ENCODE measurements at regions not wholly inside any gene's neighbourhood (a gene's known extent, or its start where the extent isn't known, plus 50 kb on each side); places are given as distances from the start of the nearest gene placed in this dataset.
"Not testable (repeated sequence)": the region's sequence is repeated elsewhere in the genome, so short reads cannot be mapped to it uniquely, and the experiment has no call there.

DNA sequence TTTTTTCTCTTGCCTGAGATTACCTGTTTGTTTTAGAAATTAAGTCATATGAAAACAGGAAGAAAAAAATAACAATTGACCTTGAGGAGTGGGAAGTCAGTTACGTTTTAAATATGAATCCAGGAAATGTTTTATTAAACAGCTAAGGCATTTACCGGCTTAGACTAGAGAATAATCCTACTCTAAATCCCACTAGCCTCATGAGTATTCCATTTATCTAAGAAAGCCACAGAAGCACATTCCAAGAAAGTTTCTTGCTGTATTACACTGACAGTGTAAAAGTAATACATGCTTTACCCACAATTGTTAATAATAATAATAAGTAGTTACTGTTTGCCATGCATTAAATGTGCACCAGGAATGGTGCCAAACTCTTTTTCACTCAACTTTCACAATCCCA is 90.9 kb downstream of the BMP4 start:
- in situ Hi-C loops (cut with HindIII; ENCODE audit: low sequenced_read_pairs): no loop called here
- no peak for DNase-seq (ENCODE audit: low spot score)

GRCh38 chr14:53861781-53862180 is 94.8 kb downstream of the BMP4 start:
- no peak for DNase-seq (ENCODE audit: low spot score)
- in situ Hi-C loops (cut with HindIII; ENCODE audit: low sequenced_read_pairs): no loop called here

GRCh38 chr14:53858345-53858684 is 98.3 kb downstream of the BMP4 start:
- no peak for DNase-seq (ENCODE audit: low spot score)
- in situ Hi-C loops (cut with HindIII; ENCODE audit: low sequenced_read_pairs): no loop called here

DNA sequence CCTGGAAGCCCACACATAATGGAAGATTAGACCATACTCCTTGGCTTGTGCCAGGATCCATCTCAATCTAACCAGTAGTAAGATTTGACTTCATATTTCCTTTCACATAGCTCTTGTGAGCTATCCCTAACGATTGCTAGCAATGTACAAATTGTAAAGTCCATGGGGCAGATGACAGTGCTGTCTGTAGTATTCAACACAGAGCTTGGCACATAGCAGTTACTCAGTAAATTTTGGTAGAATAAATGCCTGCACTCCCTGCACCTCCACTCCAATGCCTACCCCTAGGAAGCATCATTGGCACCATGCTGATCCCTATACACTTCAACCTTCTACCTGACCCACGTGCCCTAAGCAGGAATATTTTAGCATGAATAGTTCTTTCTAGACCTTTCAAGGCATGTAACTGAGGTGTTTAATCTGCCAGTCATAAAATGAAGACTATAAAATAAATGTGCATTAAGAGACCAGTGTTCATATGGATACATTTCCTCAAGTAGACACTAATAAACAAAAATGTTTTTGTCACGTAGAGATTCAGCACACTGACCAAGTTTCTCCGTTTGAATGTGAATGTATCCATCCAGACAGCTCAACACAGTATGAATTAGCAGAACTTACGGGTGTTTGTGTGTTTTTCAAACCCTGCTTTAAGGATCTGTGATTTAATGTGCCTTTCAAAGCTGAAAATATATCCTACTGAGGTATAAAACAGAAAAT is 98.8 kb downstream of the BMP4 start:
- DNase-seq (ENCODE audit: low spot score): no peak
- in situ Hi-C loops (cut with HindIII; ENCODE audit: low sequenced_read_pairs): no loop called here

DNA sequence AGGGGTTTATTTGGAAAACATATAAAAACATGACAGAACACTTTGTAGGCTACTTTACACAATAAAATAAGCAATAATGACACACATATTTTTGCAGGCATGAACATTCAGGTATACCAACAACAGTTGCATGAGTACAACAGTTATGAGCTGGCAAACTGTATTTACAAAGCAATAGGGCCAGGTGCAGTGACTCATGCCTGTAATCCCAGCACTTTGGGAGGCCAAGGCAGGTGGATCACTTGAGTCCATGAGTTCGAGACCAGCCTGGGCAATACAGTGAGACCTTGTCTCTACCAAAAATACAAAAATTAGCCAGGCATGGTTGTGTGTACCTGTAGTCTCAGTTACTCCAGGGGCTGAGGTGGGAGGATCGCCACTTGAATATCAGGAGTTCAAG is 101.1 kb downstream of the BMP4 start:
- DNase-seq (ENCODE audit: low spot score): no peak
- in situ Hi-C loops (cut with HindIII; ENCODE audit: low sequenced_read_pairs): no loop called here

- no peak for DNase-seq (ENCODE audit: low spot score)
- in situ Hi-C loops (cut with HindIII; ENCODE audit: low sequenced_read_pairs): no loop called here
Observed at GRCh38 chr14:53855127-53855526, 101.5 kb downstream of the BMP4 start.

- in situ Hi-C loops (cut with HindIII; ENCODE audit: low sequenced_read_pairs): no loop called here
- DNase-seq (ENCODE audit: low spot score): no peak
Observed at GRCh38 chr14:53851394-53852090, 105.1 kb downstream of the BMP4 start.

DNA sequence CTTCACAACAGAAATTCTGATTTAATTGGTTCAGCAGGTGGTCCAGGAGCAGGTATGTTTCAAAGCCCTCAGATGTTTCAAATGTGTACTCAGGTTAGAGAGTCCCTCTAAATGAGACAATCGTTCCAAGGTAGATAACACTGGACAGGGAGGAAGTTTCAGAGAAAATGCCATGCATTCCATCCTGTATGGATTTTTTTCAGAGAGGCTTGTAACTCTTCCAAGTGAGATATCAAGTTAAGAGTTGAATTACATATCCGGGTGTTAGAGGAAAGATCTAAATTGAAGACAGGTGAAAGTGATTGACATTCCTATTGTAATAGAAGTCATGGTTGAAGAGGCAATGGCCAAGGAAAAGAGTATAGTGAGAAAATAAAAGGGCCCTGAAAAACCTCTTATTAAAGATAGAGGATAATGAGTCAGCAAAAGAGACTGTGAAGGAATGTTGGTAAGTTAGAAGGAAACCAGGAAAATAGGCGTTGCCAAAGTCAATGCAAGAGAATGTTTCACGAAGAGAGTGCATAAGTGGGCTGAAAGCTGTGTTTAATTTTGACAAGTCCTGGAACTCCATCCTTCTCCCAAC is 105.8 kb downstream of the BMP4 start:
- in situ Hi-C loops (cut with HindIII; ENCODE audit: low sequenced_read_pairs): no loop called here
- DNase-seq (ENCODE audit: low spot score): no peak

GRCh38 chr14:53849549-53849948 is 107.1 kb downstream of the BMP4 start:
- in situ Hi-C loops (cut with HindIII; ENCODE audit: low sequenced_read_pairs): no loop called here
- no peak for DNase-seq (ENCODE audit: low spot score)

- no peak for DNase-seq (ENCODE audit: low spot score)
- in situ Hi-C loops (cut with HindIII; ENCODE audit: low sequenced_read_pairs): no loop called here
Observed at GRCh38 chr14:53848854-53849253, 107.8 kb downstream of the BMP4 start.

DNA sequence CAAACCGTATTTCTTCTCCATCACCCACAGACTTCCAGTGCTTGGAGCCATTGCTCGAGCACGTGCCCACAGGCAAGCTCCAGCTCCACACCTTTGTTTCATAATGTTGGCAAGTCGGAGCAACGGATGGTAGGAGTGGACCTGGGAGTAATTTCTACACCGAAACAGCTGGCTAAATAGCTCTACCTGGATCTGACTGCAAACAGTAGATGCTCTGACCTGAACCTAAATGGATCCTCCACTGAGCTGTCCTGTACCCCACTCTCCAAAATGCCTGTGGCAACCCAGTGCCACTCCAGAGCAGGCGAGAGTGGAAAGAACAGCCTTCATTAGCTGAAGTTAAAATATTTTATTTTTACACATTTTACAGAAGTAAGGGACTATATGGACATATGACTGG is 108.7 kb downstream of the BMP4 start:
- in situ Hi-C loops (cut with HindIII; ENCODE audit: low sequenced_read_pairs): no loop called here
- DNase-seq (ENCODE audit: low spot score): no peak

DNA sequence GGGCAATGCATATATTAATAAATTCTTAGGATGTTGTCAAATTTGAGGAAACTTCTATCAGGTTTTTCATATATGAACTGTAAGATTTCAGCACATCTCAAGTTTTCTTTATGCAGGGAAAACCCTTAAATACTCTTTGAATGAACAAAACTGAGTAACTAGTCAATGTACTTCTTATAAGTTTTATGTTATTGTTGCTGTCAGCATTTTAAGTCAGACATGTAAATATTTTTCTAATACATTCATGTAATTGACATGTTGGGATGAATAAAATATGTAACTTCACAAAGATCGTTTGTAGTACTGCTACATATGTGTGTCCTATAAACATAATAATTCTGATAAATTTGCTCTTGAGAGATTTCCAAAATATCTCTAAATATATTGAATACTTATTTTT is 109.6 kb downstream of the BMP4 start:
- DNase-seq (ENCODE audit: low spot score): no peak
- in situ Hi-C loops (cut with HindIII; ENCODE audit: low sequenced_read_pairs): no loop called here

- in situ Hi-C loops (cut with HindIII; ENCODE audit: low sequenced_read_pairs): no loop called here
- no peak for DNase-seq (ENCODE audit: low spot score)
Observed at GRCh38 chr14:53845813-53846693, 110.6 kb downstream of the BMP4 start.

DNA sequence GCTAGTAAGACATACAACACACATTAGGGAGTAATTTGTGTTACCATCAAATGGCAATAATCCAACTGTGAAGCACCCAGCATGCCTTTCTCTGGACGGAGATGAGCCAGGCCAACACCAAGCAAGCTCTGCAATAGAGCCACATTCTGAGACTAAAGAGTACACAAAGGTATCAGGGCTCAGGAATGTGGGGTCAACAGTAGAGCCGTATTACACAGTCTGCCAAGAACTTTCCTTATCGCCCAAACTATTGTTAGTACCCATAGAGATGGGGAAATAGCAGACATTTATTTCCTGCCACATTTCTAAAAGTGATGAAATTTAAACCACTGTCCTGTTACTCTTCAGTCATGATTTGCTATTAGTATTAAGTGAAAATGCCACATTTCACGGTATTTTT is 113.7 kb downstream of the BMP4 start:
- no peak for DNase-seq (ENCODE audit: low spot score)
- in situ Hi-C loops (cut with HindIII; ENCODE audit: low sequenced_read_pairs): no loop called here

GRCh38 chr14:53841109-53842099 is 115.2 kb downstream of the BMP4 start:
- DNase-seq (ENCODE audit: low spot score): no peak
- in situ Hi-C loops (cut with HindIII; ENCODE audit: low sequenced_read_pairs): no loop called here

DNA sequence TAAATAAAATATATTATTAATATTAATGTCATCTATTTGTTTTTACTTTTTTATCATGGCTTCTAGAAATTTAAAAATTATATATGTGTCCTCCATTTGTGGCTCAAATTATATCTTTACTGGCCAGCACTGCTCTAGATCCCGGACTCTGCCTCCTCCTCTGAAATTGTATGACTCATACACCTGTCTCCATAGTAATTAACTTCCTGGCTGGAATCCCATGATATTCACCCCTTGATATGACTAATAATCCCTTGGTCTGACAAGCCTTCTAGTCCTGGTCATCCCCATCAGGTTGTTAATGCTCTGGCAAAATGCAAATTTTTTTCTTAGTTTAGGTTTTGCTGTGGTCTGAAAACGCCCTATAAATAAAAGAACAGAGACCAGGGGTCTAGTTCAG is 116.2 kb downstream of the BMP4 start:
- in situ Hi-C loops (cut with HindIII; ENCODE audit: low sequenced_read_pairs): no loop called here
- DNase-seq (ENCODE audit: low spot score): no peak

GRCh38 chr14:53838374-53838773 is 118.3 kb downstream of the BMP4 start:
- in situ Hi-C loops (cut with HindIII; ENCODE audit: low sequenced_read_pairs): no loop called here
- DNase-seq (ENCODE audit: low spot score): no peak

DNA sequence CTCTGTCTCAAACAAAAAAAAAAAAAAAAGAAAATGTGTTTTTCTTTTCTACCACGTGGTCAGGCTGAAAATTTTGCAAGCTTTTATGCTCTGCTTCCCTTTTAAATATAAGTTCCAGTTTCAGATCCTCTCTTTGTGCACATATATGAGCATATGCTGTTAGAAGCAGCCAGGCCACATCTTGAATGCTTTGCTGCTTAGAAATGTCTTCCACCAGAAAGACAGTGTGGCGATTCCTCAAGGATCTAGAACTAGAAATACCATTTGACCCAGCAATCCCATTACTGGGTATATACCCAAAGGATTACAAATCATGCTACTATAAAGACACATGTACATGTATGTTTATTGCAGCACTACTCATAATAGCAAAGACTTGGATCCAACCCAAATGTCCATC is 119.0 kb downstream of the BMP4 start:
- in situ Hi-C loops (cut with HindIII; ENCODE audit: low sequenced_read_pairs); DNase-seq (ENCODE audit: low spot score): not testable (repeated sequence)

GRCh38 chr14:53836551-53836950 is 120.1 kb downstream of the BMP4 start:
- in situ Hi-C loops (cut with HindIII; ENCODE audit: low sequenced_read_pairs): no loop called here
- no peak for DNase-seq (ENCODE audit: low spot score)

Measured in G401 (cell line).